GM19043 (cell line): ENCODE measurements at regions not wholly inside any gene's neighbourhood (a gene's known extent, or its start where the extent isn't known, plus 50 kb on each side); places are given as distances from the start of the nearest gene placed in this dataset.
"Not testable (repeated sequence)": the region's sequence is repeated elsewhere in the genome, so short reads cannot be mapped to it uniquely, and the experiment has no call there.

Experiments used
- ATAC-seq: cut with Tn5 transposase; IDR thresholded peaks from one replicate; pipeline ENCODE4 v1.9.1; 2021; ENCODE audit warnings: low read depth; ENCODE audit not compliant: unreplicated experiment

DNA sequence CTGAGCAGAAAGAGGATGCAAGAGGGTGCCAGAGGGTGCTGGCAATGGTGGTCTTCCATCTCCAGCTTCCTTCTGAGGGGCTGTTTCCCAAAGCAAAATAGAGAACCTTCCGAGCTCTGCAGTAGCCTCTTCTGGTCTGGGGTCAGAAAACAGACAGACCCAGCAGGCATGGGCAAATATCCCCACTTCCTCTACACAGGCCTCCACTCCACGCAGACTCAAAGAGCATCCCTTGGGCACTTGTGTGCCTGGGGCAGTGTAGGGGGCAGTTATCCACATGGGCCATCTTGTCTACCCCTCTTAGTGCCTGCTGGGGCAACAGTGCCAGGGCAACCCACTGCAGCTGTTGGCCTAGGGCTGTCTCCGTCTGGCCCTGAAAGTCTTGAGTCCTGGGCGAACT is 231.9 kb downstream of the TTC8 start:
- ATAC-seq: no peak

DNA sequence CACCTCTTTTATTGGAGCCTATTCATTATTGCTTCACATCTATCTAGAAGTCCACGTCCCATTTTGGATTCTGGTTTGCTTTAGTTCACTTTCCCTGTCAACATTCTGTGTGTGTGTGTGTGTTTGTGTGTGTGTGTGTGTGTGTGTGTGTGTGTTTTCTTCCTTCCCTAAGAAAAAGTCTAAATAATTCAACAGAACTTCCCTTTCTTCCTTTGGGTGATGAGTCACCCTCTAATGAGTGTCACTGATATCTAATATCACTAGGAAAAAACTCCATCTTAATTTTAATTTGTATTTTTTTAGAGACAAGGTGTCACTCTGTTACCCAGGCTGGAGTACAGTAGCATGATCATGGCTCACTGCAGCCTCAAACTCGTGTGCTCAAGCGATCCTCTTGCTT is 234.2 kb downstream of the TTC8 start:
- no peak for ATAC-seq

DNA sequence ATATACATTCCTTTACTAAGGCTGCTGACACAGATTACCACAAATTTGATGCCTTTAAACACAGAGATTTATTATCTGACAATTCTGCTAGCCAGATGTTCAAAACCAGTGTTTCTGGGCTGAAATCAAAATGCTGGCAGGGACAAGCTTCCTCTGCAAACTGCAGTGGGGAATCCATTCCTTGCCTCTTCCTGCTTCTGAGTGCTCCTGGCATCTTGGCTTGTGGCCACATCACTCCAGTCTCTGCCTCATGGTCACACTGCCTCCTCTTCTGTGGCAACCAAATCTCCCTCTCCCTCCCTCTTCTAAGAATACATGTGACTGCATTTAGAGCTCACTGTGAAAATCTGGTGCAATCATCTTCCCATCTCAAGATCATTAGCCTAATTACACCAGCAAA is 235.7 kb downstream of the TTC8 start:
- no peak for ATAC-seq

DNA sequence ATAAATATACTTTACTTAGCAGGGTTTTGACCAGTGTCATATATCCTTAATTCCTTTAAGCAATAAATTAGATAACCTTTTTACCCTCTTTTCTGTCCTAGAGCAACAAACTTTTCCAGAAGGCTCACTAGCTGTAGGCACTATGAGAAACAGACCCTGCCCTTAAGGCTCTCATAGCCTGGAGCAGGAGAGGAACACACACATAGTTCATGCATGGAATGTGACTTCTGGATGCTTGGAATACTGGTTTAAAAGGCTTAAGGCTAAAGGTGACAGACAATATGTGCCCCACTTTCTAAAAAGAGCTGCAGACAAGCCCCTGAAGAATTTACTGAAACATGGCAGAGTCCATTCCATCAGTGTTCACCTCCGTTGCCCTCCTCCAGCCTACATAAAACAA is 237.2 kb downstream of the TTC8 start:
- ATAC-seq: no peak

DNA sequence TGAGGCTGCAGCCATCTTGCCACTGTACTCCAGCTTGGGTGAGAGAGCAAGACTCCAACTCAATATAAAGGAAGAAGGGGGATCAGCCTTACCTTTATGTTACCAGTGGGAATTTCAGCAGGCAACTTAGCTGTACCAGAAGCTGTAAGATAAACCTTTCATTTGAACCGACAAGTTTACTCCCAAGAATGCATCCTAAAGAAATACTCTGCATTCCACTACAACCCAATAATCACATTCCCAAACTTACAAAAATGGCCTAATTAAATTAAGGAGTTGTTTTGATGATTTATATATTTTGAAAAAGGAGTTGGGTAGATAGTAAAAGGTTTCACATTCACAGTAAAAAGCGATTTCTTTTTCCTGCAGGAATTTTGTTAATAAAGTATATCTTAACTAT is 241.4 kb downstream of the TTC8 start:
- no peak for ATAC-seq

DNA sequence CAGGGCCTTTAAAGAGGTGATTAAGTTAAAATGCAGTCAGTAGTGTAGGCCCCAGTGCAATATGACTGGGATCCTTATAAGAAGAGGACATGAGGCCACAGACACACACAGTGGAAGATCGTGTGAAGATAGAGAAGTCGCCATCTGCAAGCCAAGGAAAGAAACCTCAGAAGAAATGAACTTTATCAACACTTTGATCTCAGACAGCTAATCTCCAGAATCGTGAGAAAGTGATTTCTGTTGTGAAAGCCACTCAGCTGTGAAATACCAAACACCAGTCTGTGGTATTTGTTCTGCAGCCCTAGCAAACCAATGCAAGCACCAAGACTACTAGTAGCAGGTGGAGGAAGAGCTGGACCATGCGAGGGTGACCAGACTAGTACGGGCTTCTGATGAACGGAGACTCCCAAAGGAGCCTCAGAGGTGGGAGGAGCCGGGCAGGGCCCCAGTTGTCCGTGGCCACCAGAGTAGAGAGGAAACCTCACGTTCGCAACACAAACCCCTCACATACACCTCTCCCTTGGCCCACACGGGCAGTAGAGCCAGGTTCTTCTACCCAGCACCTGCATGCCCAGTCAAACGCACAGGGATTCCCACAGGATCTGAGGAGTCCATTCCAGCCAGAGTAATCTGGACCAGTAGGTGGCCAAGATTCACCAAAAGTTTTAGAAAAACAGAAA is 243.0 kb downstream of the TTC8 start:
- no peak for ATAC-seq

DNA sequence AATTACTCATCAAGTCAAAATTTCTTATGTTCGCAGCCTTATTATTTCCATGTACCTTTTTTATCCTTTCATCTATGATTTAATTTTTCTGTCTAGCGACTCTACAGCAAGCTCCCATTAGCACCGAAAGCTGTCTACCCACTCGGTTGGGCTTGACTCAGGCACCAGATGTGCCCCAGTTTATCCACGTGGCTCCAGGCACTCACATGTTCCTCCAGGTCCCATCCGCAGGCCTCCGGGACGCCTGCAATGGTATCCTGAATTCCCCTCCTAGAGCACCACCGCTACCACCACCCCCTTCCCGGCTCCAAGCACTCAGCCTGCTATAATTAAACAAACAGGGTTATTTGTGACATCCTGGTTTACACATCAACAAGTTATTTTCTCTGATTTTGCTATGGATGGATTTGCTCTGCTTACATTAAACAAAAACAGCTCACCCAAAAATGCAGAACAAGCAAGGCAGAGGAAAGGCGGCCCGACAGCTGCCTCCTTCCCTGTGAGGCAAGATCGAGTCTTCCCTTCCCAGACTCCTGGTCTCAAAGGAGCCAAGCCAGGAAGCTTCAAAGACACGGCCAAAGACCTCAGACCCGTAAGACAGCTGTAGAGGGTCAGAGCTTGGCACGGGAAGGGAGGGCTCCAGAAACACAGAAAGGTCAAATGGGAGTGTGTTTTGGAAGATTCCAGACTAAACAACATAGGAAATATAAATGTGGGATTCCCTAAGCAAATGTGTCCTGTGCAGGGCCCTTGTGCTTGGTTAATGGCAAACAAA is 253.8 kb downstream of the TTC8 start:
- ATAC-seq: no peak

DNA sequence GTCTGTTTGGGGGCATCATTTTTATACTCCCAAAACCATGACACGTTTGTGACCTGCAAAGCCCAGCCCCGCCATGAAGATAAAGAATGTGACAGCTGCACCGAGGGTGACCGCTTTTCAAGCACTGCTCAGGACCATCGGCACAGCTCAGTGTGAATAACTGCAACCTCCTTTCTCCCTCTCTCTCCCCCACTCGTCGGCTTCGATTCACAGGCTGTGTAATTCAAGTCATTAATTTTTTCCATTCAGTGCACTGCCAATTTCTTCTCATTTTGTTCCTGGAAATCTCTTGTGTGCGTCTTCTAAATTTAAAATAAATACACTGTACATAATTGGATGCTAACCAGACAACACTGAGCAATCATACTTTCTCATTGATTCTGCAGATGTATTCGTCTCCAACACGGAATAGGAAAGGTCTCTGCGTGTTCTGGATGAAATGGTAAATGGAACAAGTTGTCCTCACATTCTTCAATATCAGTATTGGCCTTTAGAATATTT is 260.8 kb downstream of the TTC8 start:
- no peak for ATAC-seq

DNA sequence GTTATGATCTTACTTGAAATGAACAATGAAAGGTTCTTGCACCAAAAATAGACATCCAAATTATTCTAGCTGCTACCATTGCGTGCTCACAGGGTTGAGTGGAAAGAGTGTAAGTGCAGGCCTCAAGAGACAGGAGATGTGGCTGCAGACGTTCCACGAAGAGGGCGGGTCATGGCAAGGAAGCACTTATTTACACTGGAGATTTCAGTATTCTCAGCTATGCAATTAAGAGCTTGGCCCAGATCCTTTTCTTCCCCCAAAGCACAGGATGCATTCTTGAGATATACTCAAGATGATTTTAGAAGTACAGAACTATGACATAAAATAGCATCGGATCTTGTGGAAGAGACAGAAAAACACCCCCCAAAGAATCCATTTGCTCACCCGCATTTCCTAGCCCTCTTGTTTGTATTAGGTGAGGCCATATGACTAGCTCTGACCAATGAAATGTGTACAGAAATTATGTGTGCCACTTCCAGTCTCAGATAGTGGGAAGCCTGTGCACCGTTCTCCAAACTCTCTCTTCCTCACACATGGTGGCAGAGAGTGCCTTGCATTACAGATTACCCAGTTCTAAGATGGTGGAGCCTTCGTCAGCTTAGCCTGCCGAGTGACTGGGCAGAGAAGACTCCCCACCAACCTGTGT is 261.4 kb downstream of the TTC8 start:
- no peak for ATAC-seq

DNA sequence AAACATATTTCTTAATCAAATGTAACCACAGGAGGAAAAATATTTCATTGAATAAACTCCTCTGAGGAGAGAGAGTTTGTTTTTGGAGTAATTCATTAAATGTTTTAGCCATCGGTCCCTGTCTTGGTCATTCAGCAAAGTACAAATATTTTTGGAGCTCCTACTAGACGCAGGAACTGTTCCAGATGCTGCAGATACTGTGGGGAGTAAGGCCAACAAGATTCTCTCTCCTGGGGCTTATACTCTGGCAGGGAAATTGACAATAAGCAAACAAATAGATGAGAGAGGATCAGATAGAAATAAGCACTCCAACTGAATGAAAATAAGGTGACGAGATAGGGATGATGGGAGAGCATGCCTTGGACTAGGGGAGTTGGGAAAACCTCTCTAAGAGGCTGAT is 264.1 kb downstream of the TTC8 start:
- ATAC-seq: no peak

DNA sequence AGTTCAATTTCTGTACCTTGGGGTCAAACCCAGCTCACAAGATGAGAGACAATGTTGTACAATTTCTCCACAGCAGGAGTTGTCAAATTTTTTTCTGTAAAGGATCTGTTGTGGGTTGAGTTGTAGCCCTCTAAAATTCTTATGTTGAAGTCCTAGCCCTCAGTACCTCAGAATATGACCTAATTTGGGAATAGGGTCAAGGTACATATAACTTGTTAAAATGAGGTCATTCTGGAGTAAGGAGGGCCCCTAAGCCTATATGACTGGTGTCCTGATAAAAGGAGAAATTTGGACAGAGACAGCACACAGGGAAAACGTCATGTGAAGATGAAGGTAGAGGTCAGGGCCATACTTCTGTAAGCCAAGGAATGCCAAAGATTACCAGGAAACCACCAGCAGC is 264.9 kb downstream of the TTC8 start:
- no peak for ATAC-seq

DNA sequence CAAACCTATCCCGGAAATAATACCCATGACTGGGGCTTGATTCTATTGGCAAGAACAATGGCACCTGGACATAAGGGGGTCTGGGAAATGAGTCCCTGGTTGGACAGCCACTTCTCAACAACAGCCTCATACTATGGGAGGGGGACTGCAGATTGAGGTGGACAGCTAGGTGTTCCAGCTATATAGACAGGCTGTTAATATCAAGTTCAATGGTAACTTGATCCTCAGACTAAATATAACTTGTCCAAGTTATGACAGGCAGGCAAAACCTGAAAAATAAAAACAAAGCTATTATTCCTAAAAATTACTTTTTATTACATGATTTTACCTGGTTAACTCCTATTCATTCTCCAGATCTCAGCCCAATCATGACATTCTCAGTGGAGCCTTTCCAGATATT is 267.3 kb downstream of the TTC8 start:
- no peak for ATAC-seq

DNA sequence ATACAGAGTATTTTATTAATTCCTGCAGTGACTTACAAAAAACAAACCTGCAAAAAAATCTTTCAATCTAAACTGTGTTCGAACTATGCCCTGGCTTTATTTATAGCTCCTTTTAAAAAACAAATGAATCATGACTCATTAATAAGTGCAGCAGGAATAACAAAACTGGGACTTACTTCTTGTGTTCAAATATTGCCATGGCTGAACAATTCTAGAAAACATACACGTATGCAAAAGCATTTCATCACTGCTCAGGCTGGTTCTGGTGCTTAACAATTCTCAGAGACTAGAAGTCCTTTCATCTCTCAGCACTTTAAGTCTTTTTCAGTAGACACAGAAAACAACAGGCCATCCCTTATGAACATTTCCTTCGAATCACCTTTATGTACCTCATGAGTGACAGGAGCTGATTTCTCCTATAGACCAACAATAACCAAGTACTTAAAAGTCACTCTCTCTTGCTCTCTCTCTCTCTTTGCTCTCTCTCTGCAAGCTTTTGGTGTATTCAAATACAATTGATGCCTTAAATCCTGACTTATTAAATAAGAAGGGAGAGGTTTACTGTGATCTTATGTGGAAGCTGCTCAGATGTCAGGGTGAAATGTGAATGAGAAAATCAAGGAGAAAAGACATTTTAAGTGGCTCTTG is 268.8 kb downstream of the TTC8 start:
- ATAC-seq: no peak

DNA sequence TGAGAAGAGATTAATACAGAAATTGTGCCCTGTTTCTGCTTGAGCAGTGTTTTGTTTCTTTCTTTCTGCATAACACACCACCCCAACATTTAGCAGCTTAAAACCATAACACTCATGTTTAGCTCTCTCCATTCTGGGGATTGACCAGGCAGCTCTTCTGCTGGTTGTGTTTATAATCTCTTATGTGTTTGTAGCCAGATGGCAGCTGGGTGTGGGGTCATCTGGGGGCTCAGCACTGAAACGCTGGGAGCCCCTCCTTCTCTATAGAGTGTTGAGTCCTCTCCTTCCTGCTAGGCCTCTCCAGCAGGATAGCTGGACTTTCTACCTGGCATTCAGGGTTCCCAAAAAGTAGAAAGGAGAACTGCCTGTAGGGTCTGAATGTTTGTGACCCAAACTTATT is 270.6 kb downstream of the TTC8 start:
- ATAC-seq: no peak

DNA sequence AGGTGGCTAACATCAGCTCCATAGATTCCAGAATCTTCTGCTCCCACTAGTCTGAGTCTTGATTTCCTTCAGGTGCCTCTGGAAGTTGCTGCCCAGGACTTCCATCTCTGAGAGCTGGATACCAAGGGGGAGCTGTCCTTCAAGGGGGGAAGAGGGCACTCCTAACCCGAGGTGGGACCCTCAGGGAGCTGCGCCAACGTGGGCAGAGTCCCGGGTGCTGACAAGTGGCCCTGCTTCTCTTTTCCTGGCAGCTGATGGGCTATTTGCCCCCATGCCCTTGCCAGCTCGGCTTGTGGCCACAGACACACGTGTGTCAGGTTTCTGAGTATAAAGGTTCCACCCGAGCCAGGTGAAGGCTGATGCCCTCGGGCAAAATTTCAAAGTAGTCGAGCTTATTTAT is 272.5 kb downstream of the TTC8 start:
- no peak for ATAC-seq

DNA sequence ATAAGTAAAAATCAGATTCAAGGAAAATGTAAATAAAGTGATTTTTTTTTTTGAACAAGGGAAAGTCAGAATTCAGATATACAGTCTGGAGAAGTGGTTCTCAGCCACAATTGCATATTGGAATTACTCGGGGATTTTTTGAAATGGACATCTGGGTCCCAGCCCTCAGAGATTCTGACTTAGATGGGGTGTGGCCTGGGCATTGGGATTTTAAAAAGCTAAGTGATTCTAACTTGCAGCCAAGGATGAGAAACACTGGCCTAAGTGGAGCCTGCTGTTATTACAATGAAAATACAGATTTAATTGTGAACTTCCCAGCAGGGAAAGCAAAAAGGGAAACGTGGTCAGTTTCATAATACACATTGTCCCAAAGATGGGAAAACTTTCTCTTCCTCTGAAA is 273.8 kb downstream of the TTC8 start:
- ATAC-seq: no peak

DNA sequence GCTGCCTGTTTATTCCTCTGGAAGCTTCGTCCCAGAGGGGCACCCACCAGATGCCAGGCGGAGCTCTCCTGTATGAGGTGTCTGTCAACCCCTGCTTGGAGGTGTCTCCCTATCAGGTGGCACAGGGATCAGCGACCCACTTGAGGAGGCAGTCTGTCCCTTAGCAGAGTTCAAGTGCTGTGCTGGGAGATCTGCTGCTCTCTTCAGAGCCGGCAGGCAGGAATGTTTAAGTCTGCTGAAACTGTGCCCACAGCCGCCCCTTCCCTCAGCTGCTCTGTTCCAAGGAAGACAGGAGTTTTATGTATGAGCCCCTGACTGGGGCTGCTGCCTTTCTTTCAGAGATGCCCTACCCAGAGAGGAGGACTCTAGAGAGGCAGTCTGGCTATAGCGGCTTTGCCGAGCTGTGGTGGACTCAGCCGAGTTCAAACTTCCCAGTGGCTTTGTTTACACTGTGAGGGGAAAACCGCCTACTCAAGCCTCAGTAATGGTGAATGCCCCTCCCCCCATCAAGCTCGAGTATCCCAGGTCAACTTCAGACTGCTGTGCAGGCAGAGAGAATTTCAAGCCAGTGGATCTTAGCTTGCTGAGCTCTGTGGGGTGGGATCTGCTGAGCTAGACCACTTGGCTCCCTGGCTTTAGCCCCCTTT is 279.8 kb downstream of the TTC8 start:
- not testable (repeated sequence) for ATAC-seq

DNA sequence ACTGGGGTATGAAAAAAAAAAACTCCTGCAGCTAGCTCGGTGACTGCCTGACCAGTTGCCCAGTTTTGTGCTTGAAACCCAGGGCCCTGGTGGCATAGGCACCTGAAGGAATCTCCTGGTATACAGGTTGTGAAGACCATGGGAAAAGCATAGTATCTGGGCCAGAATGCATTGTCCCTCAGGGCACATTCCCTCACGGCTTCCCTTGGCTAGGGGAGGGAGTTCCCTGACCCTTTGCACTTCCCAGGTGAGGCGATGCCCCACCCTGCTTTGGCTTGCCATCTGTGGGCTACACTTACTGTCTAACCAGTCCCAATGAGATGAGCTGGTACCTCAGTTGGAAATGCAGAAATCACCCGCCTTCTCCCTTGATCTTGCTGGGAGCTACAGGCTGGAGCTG is 280.4 kb downstream of the TTC8 start:
- ATAC-seq: not testable (repeated sequence)
